NCI-H146 treated with DMSO at 0.1 percent for 48 hours (cell line): ENCODE measurements at regions not wholly inside any gene's neighbourhood (a gene's known extent, or its start where the extent isn't known, plus 50 kb on each side); places are given as distances from the start of the nearest gene placed in this dataset.

ENCODE experiments used
- DNase-seq: peaks from one replicate; lab custom pipeline; 2025; ENCODE audit not compliant: unreplicated experiment; lab: John Stamatoyannopoulos, UW

DNA sequence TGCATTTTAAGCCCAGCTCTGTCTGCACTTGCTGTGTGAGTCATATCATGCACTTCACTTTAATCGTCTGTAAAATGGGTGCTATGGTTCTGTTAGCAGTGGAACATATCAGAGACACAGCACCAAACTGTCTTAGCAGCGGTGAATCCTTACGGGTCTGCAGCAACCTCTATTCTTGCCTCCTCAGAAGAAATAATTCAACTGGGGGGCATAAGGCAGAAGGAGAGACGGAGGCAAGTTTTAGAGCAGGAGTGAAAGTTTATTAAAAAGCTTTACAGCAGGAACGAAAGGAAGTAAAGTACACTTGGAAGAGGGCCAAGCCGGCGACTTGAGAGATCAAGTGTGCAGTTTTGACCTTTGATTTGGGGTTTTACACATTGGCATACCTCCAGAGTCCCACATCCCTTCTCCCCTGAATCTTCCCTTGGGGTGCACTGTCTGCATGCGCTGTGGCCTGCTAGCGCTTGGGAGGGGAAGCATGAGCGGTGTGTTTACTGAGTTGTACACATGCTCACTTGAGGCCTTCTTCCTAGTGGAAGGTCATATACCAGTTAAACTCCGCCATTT lies 109.8 kb downstream of the DDX1 start:
- DNase-seq = no peak

DNA sequence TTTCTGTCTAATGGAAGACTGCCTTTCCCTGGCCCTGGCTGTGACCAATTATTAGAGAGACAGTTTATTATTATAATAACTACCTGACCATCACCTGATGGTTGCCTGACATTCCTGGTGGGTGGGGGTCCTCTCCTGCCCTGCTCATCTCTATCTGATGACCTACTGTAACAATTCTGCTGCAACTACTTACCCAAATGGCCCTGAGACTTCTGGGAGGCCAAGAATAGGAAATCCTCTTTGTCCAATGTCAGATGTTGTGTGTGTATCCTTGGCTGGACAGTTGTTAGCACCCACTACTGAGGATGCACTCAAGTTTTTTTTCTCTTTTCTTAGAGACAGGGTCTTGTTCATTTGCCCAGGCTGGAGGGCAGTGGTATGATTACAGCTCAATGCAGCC lies 110.3 kb downstream of the DDX1 start:
- no peak for DNase-seq

DNA sequence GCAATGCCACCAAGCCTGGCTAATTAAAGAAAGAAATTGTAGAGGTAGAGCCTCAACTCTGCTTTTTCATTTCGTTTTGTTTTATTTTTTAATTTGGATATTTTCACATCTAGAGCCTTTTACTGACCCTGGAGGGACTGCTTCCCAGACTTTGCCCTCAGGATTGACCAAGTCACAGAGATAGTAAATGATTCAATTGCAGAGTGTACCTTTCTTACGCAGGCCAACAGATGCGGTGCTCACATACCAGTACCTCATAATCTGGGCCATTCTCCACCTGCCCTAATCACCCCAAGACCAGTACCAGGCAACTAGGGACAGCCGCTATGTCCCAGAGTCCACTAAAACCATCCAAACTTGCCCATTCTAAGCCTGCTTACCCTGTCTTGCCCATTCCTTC lies 110.8 kb downstream of the DDX1 start:
- DNase-seq = no peak

DNA sequence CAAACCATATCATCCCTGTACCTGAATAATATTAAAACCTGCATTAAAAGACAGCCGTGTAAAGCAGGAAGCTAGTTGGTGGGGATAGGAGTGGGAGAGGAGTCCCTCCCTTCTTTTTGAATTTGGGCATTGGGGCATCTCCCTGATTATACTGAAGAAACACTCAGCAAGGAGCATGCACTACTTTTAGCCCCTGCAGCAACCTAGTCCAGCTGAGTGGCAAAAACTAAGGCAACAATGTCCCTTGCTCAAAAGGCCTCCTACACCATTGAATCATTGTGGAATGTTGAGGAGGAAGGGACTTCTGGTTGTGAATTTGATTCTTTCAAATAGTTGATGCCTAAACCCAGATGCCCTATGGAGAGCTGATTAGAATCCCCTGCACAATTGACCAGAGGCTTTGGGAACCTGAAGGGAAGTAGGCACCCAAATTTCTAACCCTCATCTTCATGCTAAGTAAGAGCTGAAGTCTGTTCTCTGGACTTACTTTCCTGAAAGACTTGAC lies 111.7 kb downstream of the DDX1 start:
- no peak for DNase-seq

DNA sequence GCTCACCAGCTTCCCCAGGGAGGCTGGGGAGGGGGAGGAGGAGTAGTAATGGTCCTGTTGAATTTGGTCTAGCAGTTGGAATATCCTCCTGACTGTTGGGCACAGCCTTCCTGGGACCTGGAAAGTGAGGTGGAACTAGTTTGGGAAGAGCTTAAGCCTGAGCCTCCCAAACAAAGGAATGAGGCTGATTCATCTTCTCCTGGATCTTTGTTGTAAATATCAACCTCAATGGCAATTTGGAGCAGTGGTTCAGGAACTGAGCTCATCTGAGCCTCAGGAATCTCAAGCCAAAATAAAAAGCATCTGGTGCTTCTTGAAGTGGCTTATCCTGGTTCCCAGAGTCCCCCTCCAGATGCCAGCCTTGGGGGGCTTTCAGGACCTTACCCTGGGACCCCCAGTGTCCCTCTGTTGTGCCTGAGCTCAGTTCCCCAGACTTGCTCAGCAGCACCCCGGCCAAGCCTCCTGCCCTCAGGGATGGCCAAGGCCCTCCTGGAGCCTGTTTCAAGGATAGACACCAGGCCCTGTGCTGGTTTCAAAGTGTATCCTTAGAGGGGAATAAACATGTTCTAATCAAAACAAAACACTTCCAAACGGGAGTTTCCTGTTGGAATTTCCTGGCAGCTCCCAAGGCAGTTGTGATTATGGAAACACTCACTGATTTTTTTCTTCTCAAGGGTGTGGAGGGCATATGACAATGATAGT lies 112.6 kb downstream of the DDX1 start:
- no peak for DNase-seq

DNA sequence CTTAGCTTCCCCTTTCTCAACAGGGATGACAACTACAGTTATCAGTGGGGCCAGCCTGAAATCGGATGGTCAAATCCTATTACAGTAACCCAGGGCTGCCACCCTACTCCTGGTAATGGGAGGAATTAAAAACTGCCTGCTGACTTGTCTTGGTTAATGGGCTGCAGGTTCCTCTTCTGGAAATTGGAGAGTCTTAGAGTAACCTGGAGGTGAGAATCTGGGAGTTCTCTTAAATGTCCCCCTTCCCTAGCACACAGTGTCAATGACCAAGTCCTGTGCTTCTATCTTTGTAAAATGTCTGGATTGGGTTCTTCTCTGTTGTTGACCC lies 113.1 kb downstream of the DDX1 start:
- DNase-seq = no peak

DNA sequence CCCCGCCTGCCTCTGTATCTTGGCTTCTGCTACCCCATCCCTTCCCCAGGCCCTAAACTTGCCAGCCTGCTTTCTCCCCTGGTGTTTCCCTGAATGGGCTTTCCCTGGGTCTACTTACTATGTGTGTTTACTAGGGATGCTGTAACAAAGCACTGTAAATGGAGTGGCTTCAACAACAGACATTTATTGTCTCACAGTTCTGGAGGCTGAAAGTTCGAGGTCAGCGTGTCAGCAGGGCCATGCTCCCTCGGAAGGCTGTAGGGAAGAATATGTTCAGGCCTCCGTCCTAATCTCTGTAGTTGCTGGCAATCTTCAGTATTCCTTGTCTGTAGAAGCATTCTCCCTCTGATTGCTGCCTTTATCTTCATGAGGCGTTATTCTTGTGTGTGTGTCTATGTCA lies 113.6 kb downstream of the DDX1 start:
- DNase-seq = no peak

DNA sequence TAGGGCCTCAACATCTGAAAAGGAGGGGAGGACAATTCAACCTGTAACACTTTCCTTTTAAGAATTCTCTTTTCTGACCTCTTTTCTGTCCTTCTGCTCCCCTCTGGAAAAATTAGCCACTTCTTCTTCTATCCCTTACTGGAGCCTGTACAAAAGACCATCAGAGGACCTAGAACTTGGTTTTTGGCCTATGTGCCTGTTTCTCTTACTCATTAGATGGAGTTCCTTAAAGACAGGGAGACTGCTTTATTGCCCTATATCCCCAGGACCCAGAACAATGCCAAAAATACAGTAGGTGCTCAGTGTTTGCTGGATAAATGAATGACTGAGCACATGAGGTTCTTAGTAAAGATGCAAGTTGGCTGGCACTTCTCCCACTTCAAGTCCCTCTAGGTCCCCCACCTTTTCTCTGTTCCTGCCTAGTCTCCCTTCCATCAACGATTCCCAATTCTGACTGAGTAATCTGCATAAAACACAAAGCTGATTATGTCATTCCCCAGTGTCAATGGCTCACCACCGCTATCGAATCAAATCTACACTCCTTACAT lies 114.2 kb downstream of the DDX1 start:
- no peak for DNase-seq

DNA sequence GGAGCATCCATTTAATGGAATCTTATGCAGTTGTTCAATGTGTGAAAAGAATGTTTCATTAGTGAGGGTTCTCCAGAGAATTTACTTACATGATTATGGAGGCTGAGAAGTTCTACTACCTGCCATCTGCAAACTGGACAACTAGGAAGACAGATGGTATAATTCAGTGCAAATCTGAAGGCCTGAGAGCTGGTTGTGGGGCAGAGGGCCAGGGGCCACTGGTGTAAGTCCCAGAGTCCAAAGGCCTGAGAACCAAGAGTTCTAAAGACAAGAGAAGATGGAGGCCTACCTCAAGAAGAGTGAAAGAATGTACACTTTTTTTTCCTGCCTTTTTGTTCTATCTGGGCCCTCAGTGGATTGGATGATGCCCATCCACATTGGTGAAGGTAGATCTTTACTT lies 114.8 kb downstream of the DDX1 start:
- no peak for DNase-seq

DNA sequence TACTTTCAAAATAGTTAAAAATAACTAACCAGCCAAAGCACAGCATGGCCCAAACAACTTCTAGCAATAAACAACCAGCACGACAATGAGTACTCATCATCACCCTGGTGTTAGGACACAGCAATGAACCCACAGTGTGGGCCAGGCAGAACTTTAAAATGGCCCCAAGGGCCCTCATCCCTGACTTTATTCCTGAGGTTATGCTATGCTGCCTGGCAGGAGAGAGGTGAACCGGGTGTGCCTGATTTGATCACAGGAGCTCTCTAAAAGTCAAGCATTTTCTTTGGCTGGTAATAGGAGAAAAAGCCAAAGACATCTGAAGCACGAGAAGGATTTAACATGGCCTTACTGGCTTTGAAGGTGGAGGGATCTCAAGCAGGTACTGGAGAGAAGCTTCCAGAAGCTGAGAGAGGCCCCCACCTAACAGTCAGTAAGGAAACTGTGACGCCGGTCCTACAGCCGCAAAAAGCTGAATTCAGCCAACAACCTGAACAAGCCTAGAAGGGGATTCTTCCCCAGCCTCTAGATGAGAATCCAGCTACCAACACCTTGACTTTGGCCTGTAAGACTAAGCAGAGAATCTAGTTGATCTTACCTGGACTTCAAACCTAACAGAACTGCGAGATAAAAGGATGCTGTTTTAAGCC lies 115.4 kb downstream of the DDX1 start:
- no peak for DNase-seq

DNA sequence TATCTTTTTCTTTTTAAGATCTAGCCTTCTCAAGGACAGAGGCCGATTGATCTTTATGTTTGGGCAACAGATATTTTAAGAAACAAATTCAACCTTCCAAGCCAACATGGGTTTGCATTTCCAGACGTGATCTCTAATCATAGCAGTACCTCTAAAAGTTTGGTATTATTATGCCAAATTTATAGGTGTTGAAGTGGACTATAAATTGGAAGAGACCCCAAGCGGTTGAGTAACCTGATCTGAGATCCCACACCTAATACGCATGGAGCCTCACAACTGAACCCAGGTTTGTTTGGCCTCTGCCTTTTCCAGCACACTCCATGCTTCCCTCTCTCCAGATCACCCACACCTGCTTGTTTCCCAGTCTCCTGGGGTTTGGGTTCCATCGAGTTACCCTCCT lies 116.5 kb downstream of the DDX1 start:
- DNase-seq = no peak

DNA sequence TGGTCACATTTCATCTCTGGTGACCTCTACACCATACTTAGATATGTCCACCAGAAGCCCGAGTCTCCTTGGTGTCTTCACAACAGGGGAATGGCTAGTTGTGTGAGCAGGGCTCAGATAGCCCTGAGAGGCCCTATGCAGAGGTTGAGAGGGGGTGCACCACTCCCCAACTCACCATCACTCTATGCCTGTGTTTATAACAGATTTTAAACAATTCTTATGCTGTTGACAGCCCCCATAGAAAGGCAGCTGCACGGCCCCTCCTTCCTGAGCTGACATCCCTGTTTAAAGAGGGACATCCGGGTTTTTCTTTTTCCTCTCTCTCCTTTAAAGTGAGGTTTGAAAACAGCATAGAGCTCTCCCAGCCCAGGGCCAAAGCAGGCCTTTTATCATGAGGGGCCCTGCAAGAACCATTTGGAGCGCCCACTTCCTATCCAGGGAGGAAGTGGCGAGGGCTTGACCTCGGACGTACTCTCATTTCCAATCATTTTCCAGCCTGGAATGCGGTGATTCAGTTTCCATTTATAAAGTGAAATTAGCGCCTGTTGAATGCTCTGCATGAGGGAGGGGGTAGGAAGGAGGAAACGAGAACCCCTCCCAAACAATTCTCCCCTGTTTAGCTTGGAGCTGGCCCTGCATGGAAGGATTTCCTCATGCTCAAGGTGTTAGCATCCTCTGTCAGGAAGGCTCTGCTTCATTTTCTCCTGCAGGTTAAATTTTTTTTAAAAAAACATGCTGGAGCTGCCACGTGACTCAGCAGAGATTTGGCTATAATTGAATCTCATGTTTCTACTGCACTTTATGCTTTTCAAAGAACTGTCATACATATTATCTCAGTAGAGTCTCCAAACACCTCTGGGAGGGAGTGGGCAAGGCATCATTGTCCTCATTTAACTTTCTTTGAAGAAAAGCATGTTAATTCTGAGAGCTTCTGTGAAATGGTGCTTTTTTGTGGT lies 117.5 kb downstream of the DDX1 start:
- DNase-seq = no peak

DNA sequence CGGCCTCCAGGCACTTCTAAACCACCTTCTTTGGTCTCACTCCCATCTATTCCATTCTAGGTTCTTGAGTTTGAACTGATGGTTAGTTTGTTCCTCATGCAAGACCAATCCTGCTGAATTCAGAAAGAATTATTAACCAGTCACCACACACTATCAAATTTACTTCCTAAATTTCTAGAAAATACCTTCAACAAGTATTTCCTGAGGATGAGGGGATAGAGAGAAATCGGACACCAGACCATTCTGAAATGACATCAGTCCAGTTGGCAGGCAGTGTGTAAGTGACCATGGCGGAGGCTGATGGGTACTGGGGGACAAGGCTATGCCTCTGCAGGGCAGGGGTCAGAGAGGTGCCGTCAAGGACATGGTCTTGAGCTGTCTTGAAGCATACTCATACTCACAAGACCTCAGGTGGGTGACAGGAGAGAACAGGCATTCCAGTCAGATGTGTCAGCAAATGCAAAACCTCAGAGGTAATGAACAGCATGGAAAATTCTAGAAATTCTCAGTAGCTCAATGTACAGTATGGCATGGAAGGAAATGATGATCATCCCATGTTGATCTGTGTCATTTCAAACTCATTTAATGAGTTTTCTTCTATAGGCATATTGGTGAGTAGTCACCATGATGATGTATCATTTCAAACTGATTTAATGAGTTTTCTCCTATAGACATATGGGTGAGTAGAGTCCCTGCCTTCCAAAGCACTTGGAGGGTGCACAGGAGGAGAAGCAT lies 119.6 kb downstream of the DDX1 start:
- no peak for DNase-seq

DNA sequence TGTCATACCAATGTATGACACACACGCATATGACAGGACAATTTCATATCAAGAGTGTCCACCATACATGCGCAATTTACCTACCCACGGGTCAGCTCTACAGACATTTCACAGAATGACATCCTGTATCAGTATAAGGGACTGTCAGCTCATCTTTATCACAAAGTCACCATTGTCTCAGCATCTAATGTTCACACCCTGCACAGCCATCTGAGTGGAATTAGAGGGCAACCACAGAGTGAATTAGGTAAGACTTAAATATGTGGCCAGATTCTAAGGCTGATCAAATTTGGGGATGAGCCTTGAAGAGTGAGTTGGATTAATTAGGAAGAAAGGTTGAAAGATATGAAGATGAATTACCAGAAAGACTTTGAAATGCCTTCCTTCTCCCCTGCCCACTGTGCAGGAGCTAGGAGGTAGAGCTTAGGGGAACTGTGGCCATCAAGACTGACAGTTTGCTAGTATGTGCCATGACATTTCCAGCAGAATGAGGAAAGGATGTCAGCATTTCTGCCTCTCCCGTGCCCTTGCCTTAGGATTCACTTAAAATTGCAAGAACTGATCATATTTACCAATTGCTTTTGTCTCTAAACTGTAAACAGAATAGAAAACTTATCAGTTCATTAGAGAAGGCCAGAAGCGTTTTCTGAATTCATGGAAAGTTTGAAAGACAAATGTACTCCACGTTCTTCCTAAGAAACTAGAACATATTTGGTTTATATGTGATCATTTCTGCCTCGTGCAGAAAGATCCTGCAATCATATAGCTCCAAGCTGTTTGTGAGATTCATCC lies 121.1 kb downstream of the DDX1 start:
- DNase-seq = no peak

DNA sequence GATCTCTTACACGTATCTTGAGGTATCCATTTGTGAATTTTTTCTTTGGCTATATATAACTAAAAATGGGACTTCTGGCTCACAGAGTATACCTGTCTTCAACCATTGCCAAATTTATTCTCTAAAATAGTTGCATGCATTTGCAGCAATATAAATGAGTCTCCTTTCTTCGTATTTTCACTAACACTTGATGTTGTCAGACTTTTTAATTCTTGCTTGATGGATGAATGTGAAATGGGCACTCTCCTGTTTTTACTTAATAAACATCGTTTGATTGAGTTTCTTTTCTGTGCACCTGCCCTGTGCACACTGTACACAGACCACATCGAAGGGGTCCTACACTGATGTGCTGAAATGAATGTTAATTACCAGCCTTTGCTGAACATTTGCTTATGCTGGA lies 121.8 kb downstream of the DDX1 start:
- DNase-seq = no peak

DNA sequence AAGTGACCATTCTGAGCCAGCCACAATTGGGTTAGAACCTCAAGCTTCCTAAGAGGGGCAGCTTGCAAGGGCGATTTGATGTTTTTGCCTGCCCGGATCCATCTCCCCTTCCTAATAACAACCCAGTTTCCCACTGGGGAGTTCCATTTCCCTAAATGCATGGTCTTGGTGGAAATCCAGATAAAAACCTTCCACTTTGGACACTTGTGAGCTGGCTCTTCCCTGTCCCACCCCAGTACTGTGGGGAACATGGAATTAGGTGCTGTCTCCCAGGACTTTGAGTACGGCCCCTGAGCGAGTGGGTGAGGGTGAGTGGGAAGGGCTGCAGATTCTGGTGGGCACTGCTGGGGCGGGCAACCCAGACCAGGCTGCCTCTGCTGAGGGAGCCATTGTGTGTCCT lies 122.3 kb downstream of the DDX1 start:
- no peak for DNase-seq

DNA sequence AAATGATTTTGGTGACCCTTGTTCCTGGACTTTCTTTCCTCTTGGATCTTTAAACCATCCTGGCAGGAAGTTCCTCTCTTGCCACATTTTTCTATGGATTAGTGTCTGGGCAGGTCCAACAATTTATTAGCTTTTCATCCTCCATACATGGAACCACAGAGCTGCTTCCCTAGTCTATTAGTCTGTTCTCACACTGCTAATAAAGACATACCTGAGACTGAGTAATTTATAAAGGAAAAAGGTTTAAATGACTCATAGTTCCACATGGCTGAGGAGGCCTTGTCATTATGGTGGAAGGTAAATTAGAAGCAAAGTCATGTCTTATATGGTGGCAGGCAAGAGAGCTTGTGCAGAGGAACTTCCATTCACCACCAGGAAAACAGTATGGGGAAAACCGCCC lies 122.9 kb downstream of the DDX1 start:
- DNase-seq = no peak

DNA sequence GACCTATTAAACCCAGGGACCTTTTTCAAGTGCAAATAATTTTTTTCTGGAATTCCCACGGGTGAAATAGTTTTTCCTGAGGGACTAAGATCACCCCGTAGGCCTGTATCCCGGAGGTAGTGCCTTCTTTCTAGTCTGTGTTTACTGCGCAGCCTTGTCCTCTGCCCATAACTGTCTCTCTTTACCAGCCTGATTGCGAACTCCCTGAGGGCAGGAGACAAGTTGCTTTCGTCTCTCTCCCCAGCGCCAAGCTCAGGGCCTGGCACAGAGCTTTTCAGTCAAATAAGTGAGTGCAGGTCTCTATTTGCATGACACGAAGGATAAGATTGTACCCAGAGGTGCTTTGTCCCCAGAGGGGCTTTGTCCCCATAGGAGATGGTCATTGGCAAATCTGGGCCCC lies 123.9 kb downstream of the DDX1 start:
- DNase-seq = no peak

DNA sequence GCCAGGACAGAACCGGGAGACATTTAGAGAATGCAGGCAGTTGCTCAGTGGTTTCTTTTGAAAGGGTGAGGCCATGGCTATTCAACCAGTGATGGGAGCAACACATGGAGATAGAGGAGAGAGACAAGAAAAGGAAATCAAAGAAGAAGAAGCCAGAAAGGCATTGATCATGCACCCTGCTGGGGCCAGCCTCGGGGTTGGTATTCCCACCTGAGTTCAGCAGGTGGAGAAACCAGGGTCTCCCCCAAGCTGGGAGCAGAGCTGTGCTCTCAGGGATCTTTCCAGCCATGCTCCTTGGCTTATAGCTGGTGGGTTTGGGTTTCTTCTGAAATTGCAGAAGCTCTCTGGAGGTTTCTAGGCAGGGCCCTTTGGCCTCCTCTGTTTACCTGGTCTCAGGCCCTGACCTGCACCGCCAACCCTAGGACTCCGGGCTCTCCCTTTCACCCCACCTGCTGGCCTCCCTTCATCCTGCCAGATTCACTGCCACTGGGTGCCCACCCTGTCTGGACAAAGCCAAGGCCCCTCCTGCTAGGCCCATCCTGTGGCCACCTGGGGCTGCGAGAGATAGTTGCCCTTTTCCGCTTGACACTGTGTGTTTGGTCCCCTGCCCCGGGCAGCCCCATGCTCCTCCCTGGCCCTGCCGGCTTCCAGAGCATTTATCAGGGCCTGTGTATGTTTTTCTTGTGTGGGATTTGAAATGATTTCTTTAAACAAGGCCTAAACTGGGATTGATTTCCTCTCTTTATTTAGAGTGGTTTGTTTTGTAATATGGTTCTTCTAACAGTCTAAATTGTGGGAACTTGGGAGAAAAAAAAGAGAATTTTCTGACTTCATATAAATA lies 126.7 kb downstream of the DDX1 start:
- DNase-seq = no peak
